ENCODE measurements at regions not wholly inside any gene's neighbourhood (a gene's known extent, or its start where the extent isn't known, plus 50 kb on each side); places are given as distances from the start of the nearest gene placed in this dataset.

GRCh38 chr5:167315762-167316161 lies 975.7 kb upstream of the WWC1 start:
- TF ChIP-seq EZH2 (IDR thresholded peaks at IDR 0.05; ENCODE audit: low read length), result no peak
- TF ChIP-seq, protein P1, sequence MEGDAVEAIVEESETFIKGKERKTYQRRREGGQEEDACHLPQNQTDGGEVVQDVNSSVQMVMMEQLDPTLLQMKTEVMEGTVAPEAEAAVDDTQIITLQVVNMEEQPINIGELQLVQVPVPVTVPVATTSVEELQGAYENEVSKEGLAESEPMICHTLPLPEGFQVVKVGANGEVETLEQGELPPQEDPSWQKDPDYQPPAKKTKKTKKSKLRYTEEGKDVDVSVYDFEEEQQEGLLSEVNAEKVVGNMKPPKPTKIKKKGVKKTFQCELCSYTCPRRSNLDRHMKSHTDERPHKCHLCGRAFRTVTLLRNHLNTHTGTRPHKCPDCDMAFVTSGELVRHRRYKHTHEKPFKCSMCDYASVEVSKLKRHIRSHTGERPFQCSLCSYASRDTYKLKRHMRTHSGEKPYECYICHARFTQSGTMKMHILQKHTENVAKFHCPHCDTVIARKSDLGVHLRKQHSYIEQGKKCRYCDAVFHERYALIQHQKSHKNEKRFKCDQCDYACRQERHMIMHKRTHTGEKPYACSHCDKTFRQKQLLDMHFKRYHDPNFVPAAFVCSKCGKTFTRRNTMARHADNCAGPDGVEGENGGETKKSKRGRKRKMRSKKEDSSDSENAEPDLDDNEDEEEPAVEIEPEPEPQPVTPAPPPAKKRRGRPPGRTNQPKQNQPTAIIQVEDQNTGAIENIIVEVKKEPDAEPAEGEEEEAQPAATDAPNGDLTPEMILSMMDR (optimal IDR thresholded peaks at IDR 0.05 in 1 of 3, IDR thresholded peaks at IDR 0.05 in 1 of 3, conservative IDR thresholded peaks at IDR 0.05 in 1 of 3; ENCODE audit: extremely low read depth in 1 of 3, insufficient read depth in 2 of 3, low read length in 3 of 3), result no peak
- Histone ChIP-seq H3K9ac (ENCODE audit: control insufficient read depth, extremely low read depth, insufficient read depth, low read length) (no peak overlapping the region), H4K20me1 (ENCODE audit: control insufficient read depth, extremely low read depth, insufficient read depth, low read length) (no peaks in the 10 kb centered on the region), H3K9me3 (ENCODE audit: control insufficient read depth, low read depth, low read length) (no peaks in the 10 kb centered on the region), H2AFZ (ENCODE audit: control insufficient read depth, low read length) (no peak overlapping the region), H3K4me1 (ENCODE audit: control insufficient read depth, extremely low read depth, insufficient read depth, low read length) (no peaks in the 10 kb centered on the region), H3K36me3 (ENCODE audit: control insufficient read depth in 2 of 2, extremely low read depth in 1 of 2, insufficient read depth in 2 of 2, low read length in 2 of 2) (no peaks in the 10 kb centered on the region), H3K27ac (ENCODE audit: control insufficient read depth, insufficient read depth, low read length) (no peak overlapping the region), H3K4me3 (ENCODE audit: control insufficient read depth in 2 of 3, extremely low read depth in 1 of 3, insufficient read depth in 2 of 3, low read depth in 1 of 3, low read length in 3 of 3) (no peak overlapping the region), H3K79me2 (ENCODE audit: control insufficient read depth, insufficient read depth, low read length) (no peaks in the 10 kb centered on the region), H3K27me3 (ENCODE audit: control insufficient read depth, extremely low read depth, insufficient read depth, low read length) (no peaks in the 10 kb centered on the region), H3K4me2 (ENCODE audit: control insufficient read depth, extremely low read depth, insufficient read depth, low read depth, low read length) (no peak overlapping the region), H3K9me1 (ENCODE audit: control insufficient read depth, extremely low read depth, insufficient read depth, low read length) (no peaks in the 10 kb centered on the region)
- dilution Hi-C loops (cut with MboI; ENCODE audit: extremely low pct_ligation_motif_present, low sequenced_read_pairs), result no loop called here
- DNase-seq (ENCODE audit: low read depth, low spot score) (no peak), FAIRE-seq (no peak)

DNA sequence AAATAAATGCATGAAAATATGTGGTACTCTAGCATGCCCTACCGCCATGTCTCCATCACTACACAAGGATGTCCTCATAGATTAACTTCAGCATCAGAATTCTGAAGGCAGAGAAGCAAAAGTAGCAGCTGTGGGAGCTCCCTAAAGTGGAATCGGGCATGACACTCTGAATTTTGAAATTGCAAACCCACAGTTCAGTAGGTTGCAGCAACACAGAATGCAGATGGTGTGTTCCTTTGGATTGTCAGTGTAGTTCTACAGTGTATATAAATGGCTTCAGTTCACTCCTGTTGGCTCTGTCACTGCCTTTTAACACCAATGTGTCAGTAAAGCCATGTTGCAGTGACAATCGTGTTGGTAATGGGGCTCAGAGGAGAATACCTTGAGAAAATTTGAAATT lies 973.6 kb upstream of the WWC1 start:
- no peak overlapping the region for H3K4me3 ChIP-seq (ENCODE audit: control insufficient read depth in 2 of 3, extremely low read depth in 1 of 3, insufficient read depth in 2 of 3, low read depth in 1 of 3, low read length in 3 of 3)
- no peak for FAIRE-seq
- H3K4me1 ChIP-seq (ENCODE audit: control insufficient read depth, extremely low read depth, insufficient read depth, low read length), result no peaks in the 10 kb centered on the region
- dilution Hi-C loops (cut with MboI; ENCODE audit: extremely low pct_ligation_motif_present, low sequenced_read_pairs), result no loop called here
- no peak overlapping the region for H2AFZ ChIP-seq (ENCODE audit: control insufficient read depth, low read length)
- TF ChIP-seq, protein P1 (optimal IDR thresholded peaks at IDR 0.05 in 1 of 3, IDR thresholded peaks at IDR 0.05 in 1 of 3, conservative IDR thresholded peaks at IDR 0.05 in 1 of 3; ENCODE audit: extremely low read depth in 1 of 3, insufficient read depth in 2 of 3, low read length in 3 of 3), result no peak
- no peak for TF ChIP-seq EZH2 (IDR thresholded peaks at IDR 0.05; ENCODE audit: low read length)
- H3K36me3 ChIP-seq (ENCODE audit: control insufficient read depth in 2 of 2, extremely low read depth in 1 of 2, insufficient read depth in 2 of 2, low read length in 2 of 2), result no peaks in the 10 kb centered on the region
- DNase-seq (ENCODE audit: low read depth, low spot score), result no peak
- H3K9me3 ChIP-seq (ENCODE audit: control insufficient read depth, low read depth, low read length), result no peaks in the 10 kb centered on the region
- H3K27me3 ChIP-seq (ENCODE audit: control insufficient read depth, extremely low read depth, insufficient read depth, low read length), result no peaks in the 10 kb centered on the region
- H3K9ac ChIP-seq (ENCODE audit: control insufficient read depth, extremely low read depth, insufficient read depth, low read length), result no peak overlapping the region
- H3K9me1 ChIP-seq (ENCODE audit: control insufficient read depth, extremely low read depth, insufficient read depth, low read length), result no peaks in the 10 kb centered on the region
- no peak overlapping the region for H3K4me2 ChIP-seq (ENCODE audit: control insufficient read depth, extremely low read depth, insufficient read depth, low read depth, low read length)
- no peak overlapping the region for H3K27ac ChIP-seq (ENCODE audit: control insufficient read depth, insufficient read depth, low read length)
- H4K20me1 ChIP-seq (ENCODE audit: control insufficient read depth, extremely low read depth, insufficient read depth, low read length), result no peaks in the 10 kb centered on the region
- H3K79me2 ChIP-seq (ENCODE audit: control insufficient read depth, insufficient read depth, low read length), result no peaks in the 10 kb centered on the region

Measured in keratinocyte (primary cell).